GM21723 (cell line): ENCODE measurements at regions not wholly inside any gene's neighbourhood (a gene's known extent, or its start where the extent isn't known, plus 50 kb on each side); places are given as distances from the start of the nearest gene placed in this dataset.
"Not testable (repeated sequence)": the region's sequence is repeated elsewhere in the genome, so short reads cannot be mapped to it uniquely, and the experiment has no call there.

Experiments
- ATAC-seq: cut with Tn5 transposase; IDR thresholded peaks from one replicate; pipeline ENCODE4 v1.9.1; 2021; ENCODE audit warnings: mild to moderate bottlenecking, moderate library complexity; ENCODE audit not compliant: unreplicated experiment

GRCh38 chr11:81339521-81339920 is 1394.1 kb downstream of the FAM181B start:
- no peak for ATAC-seq

GRCh38 chr11:81337756-81338155 is 1395.9 kb downstream of the FAM181B start:
- no peak for ATAC-seq

GRCh38 chr11:81332276-81332675 is 1401.4 kb downstream of the FAM181B start:
- ATAC-seq, result no peak

GRCh38 chr11:81331611-81332235 is 1401.9 kb downstream of the FAM181B start:
- no peak for ATAC-seq

- ATAC-seq, result no peak
Measured at GRCh38 chr11:81331088-81331487, 1402.6 kb downstream of the FAM181B start.

GRCh38 chr11:81303038-81303664 is 1430.5 kb downstream of the FAM181B start:
- no peak for ATAC-seq

GRCh38 chr11:81301166-81301830 is 1432.4 kb downstream of the FAM181B start:
- ATAC-seq, result no peak

- no peak for ATAC-seq
Measured at GRCh38 chr11:81286959-81287358, 1446.7 kb downstream of the FAM181B start.

GRCh38 chr11:81286550-81286949 is 1447.1 kb downstream of the FAM181B start:
- no peak for ATAC-seq

- ATAC-seq, result not testable (repeated sequence)
Measured at GRCh38 chr11:81280228-81280627, 1453.4 kb downstream of the FAM181B start.

- ATAC-seq, result no peak
Measured at GRCh38 chr11:81278991-81279390, 1454.7 kb downstream of the FAM181B start.

GRCh38 chr11:81270686-81271085 is 1463.0 kb downstream of the FAM181B start:
- ATAC-seq, result no peak

GRCh38 chr11:81267246-81267645 is 1466.4 kb downstream of the FAM181B start:
- no peak for ATAC-seq

- no peak for ATAC-seq
Measured at GRCh38 chr11:81259471-81259870, 1474.2 kb downstream of the FAM181B start.

- no peak for ATAC-seq
Measured at GRCh38 chr11:81255895-81256294, 1477.8 kb downstream of the FAM181B start.

- no peak for ATAC-seq
Measured at GRCh38 chr11:81253244-81253643, 1480.4 kb downstream of the FAM181B start.

GRCh38 chr11:81246941-81247340 is 1486.7 kb downstream of the FAM181B start:
- no peak for ATAC-seq

GRCh38 chr11:81245791-81246190 is 1487.9 kb downstream of the FAM181B start:
- ATAC-seq, result no peak

GRCh38 chr11:81241672-81242275 is 1491.9 kb downstream of the FAM181B start:
- no peak for ATAC-seq

- ATAC-seq, result peak; percentile 57
Measured at GRCh38 chr11:81237139-81237538, 1496.5 kb downstream of the FAM181B start.

GRCh38 chr11:81227409-81227808 is 1506.3 kb downstream of the FAM181B start:
- ATAC-seq, result not testable (repeated sequence)

- ATAC-seq, result no peak
Measured at GRCh38 chr11:81224396-81224795, 1509.3 kb downstream of the FAM181B start.
